ENCODE measurements at regions not wholly inside any gene's neighbourhood (a gene's known extent, or its start where the extent isn't known, plus 50 kb on each side); places are given as distances from the start of the nearest gene placed in this dataset.
"Not testable (repeated sequence)": the region's sequence is repeated elsewhere in the genome, so short reads cannot be mapped to it uniquely, and the experiment has no call there.

DNA sequence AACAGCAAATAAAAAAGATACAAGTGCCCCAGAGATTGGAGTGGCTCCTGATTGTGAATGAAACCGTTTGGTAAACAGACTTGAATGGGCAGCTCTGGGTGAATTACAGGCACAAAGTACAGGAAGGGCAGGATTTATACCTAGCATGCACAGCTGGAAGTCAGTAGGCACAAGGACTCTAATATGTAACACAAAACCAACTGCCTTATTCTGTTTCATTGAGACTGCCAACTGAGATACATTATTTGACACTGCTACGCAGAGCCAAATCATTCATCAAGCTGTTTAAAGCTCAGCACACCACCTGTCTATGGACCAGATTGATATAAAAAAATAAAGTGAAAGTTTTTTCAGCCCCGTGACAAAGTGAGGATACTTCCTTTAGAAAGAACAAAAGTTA lies 541.2 kb downstream of the NUP35 start:
- no peak for DNase-seq

DNA sequence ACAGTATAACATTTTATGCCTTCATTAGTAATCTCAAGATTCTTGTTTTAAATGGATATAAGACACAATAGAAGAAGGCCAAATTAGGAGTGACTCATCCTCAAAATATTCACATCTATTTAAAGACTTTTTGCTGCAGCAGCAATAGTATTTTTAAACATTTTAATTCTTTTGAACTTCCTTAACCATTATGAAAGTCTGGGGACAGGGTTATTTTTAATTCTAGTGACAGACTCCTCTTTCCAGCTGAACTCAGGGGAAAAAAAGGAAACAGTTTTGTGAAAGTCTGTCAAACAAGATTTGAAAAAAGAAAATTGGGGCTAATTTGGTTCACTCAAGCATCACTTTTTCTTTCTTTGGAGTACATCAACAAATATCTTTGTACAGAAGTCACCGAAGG lies 541.8 kb downstream of the NUP35 start:
- peak; percentile 14 for DNase-seq

DNA sequence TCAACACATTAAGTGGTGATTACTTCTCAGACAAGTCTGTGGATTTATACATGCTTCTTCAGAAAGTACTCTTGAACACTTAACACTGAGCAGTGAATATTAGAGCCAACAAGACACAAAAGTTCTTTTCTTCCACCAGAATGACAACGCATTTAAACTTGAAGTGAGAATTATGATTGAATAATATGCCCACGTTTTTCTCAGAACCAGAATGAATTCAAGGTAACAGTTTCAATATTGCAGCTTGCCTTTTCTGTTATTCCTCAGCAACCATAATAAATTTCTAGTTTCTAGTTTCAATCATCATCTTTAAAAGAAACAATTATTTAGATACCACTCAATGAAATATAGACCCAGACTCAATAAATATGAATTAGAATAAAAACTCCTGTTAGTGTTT lies 547.0 kb downstream of the NUP35 start:
- no peak for DNase-seq

DNA sequence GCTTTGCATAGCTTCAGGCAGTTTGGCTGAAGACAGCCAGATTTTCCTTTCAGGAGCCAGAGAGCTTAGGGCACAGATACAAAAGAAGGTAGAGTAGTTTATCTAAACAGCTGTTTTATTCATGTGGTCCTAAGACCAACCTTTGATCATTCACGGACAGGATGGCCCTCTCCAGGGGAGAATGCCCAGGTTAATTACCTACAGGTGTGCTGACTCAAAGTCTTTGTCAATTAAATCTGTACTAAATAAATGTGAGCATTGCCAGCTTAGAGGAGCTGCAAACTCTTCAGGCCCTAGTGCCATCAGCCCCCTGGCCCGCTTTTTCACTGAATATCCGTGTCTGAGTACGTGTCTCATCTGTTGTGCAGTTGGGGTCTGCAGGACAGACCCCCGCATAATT lies 554.7 kb downstream of the NUP35 start:
- no peak for DNase-seq

DNA sequence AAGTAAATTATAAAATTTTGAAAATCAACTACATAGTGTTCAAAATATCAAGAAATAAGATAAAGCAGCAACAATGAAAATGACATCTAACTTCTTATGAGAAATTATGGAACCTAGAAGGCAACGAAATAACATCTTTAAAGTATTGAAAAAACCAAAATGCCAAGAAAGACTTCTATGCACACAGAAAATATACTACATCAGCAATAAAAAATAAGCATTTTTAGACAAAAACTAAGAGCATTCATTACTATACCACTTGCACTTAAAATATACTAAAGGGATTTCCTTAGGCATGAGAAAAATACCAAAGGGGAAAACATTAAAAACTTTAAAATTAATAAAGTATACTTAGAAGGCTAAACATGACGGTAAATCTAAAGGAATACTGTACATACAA lies 556.3 kb downstream of the NUP35 start:
- DNase-seq: no peak

DNA sequence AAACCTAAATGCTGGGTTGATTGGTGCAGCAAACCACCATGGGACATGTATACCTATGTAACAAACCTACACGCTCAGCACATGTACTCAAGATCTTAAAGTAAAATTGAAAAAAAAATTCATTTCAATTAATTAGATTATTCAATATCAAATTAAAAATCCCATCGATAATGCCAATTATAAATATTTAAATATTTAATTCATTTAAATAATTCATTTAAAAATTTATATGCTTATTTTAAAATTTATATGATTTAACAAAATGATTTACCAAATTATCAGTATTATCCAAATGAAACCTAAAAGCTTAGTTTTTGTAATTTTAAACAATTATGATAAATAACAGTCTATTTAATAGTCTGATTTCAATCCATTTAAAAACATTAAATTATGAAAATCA lies 560.4 kb downstream of the NUP35 start:
- DNase-seq: no peak

- DNase-seq: no peak
Observed at GRCh38 chr2:183696028-183696427, 571.8 kb downstream of the NUP35 start.

DNA sequence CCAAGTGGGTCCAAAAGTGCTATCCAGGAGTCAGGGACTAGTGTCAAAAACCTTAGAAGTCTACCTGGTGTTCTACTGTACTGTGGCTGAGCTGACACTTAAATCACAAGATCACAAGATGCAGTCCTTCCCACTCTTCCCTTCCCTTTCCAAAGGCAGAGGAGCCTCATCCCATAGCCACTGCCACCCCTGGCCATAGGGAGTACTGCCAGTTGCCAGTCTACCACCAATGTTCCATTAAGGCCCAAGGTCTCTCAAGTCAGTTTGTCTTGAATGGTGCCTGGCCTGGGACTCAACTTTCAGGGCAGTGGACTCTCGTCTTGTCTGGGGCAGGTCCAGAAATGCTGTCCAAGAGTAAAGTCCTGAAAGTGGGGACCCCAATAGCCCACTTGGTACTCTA lies 585.6 kb downstream of the NUP35 start:
- DNase-seq: no peak

- DNase-seq: no peak
Observed at GRCh38 chr2:183718246-183718645, 594.0 kb downstream of the NUP35 start.

GRCh38 chr2:183723278-183723677 lies 599.0 kb downstream of the NUP35 start:
- DNase-seq: no peak

- no peak for DNase-seq
Observed at GRCh38 chr2:183729380-183729779, 605.1 kb downstream of the NUP35 start.

DNA sequence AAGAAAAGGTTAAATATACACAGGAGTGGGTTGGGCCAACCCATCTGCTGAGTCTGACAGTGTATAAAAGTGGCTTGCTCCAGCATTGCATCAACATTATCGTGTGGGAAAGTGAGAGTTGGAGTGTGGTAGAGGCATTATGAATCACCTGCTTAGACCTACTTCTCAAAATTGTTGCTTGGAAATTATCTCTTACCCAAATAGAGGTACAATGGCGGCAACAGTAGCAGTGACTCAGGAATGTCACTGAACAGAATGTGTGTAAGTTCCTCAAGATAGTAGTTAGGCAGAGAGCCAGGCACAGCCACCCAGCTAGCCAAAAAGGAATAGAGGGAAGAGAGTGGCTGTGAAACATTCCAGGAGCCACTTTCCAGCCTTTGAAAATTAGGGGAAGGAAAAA lies 616.0 kb downstream of the NUP35 start:
- DNase-seq: no peak

DNA sequence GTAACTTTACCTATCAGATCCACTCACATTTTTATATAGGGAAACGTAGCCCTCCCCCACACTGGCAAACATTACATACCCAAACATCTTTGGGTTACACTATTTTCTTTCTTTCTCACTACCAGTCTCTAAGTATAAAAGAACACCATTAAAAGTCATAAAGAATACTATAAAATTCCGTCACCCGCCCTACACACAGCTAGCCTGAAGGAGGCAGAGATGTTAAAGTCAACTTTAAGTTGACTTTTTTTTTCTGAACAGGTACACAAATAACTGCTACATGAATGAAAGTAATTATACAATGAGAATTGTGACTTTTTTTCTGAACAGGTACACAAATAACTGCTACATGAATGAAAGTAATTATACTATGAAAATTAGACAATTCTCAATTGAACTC lies 628.3 kb downstream of the NUP35 start:
- no peak for DNase-seq

DNA sequence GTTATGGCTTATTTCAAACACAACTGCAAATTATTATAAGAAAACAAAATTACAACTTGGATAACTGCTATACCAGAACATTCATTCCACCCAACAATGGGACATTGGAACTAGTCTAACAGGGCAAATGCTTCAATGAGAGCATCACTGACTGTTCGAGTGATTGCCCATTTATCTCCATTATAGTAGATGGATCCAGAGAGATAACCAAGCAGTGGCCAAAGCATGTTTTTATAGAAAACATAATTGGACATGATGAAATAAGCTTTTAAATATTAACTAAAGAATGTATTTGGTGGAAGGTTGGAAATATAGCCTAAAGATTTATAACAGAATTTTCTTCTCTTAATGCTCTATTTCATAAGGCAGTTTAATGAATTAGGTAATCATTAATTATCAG lies 634.8 kb downstream of the NUP35 start:
- no peak for DNase-seq

DNA sequence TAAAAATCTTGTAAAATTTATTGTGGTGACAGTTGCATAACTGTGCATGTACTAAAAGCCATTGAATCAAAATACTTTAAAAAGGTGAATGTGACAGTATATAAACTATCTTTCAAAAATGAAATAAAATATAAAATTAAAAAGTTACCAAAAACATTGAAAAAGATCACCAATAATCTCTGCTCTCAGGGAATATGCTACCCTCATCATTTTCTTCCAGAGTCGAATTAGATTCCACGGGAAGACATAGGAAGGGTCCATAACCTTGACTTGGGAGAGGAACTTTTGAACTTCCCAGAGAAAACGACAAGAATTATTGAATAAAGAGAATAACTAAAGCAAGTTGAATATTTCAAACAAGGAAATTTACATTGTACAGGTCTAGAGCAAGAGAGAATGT lies 649.5 kb downstream of the NUP35 start:
- no peak for DNase-seq

DNA sequence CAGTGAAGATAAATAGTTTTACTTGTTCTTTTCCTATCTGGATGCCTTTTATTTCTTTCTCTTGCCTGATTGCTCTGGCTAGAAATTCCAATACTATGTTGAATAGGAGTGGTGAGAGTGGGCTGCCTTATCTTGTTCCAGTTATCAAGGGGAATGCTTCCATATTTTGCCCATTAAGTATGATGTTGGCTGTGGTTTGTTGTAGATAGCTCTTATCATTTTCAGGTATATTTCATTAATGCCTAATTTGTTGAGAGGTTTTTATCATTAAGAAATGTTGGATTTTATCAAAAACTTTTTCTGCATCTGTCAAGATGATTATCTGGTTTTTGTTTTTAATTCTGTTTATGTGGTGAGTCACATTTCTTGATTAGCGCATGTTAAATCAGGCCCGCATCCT lies 655.8 kb downstream of the NUP35 start:
- no peak for DNase-seq

DNA sequence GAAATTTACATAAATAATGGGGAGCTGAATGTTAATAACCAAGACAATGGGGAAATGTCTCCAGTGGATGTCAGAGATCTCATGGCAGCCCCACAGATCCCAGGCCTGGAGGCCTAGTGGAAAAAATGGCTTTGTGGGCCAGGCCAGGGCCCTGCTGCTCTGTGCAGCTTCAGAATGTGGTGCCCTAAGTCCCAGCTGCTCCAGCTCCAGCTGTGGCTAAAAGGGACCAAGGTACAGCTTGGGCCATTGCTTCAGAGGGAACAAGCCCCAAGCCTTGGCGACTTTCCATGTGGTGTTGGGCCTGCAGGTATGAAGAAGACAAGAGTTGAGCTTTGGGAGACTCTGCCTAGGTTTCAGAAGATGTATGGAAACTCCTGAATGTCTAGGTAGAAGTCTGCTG lies 658.2 kb downstream of the NUP35 start:
- no peak for DNase-seq

DNA sequence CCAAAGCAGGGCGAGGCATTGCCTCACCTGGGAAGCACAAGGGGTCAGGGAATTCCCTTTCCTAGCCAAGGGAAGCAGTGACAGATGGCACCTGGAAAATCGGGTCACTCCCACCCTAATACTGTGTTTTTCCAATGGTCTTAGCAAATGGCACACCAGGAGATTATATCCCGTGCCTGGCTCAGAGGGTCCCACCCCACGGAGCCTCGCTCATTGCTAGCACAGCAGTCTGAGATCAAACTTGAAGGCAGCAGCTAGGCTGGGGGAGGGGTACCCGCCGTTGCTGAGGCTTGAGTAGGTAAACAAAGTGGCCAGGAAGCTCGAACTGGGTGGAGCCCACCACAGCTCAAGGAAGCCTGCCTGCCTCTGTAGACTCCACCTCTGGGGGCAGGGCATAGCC lies 664.6 kb downstream of the NUP35 start:
- not testable (repeated sequence) for DNase-seq

DNA sequence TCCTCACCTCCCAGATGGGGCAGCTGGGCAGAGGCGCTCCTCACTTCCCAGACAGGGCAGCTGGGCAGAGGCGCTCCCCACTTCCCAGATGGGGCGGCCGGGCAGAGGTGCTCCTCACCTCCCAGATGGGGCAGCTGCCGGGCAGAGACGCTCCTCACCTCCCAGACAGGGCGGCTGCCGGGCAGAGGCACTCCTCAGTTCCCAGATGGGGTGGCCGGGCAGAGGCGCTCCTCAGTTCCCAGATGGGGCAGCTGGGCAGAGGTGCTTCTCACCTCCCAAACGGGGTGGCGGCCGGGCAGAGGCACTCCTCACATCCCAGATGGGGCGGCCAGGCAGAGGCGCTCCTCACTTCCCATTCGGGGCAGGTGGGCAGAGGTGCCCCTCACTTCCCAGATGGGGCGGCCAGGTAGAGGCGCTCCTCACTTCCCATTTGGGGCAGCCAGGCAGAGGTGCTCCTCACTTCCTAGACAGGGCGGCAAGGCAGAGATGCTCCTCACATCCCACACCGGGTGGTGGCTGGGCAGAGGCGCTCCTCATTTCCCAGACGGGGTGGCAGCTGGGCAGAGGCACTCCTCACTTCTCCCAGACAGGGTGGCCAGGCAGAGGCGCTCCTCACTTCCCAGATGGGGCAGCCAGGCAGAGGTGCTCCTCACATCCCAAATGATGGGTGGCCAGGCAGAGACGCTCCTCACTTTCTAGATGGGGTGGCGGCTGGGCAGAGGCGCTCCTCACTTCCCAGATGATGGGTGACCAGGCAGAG lies 668.1 kb downstream of the NUP35 start:
- DNase-seq: not testable (repeated sequence)

DNA sequence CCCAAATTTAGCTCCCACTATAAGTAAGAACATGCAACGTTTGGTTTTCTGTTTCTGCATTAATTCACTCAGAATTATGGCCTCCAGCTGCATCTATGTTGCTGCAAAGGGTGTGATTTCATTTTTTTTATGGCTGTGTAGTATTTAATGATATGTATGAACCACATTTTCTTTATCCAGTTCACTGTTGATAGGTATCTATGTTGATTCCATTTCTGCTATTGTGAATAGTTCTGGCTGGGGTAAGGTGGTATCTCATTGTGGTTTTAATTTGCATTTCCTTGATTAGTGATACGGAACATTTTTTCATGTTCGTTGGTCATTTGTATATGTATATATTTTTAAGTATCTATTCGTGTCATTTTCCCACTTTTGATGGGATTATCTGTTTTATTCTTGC lies 674.3 kb downstream of the NUP35 start:
- DNase-seq: no peak

- DNase-seq: no peak
Observed at GRCh38 chr2:183799761-183800160, 675.5 kb downstream of the NUP35 start.

GRCh38 chr2:183803596-183803995 lies 679.4 kb downstream of the NUP35 start:
- no peak for DNase-seq

GRCh38 chr2:183807870-183808269 lies 683.6 kb downstream of the NUP35 start:
- no peak for DNase-seq

DNA sequence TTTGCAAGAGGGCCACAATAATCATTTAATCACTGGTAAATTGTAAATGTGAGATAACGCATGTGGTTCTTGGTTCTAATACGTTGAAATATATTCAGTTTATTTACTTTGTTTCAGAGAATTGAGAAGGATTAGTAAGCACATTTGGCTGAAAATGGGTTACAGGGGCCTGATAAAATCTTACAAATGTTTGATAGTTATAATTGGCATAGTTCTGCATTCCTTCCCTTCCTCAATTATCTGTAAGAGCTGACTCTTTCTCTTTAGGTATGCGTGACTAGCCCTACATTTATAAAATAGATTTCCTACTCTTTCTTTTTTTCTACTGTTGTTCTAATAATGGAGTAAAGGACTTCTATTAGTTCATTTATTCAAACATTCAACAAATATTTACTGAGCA lies 685.2 kb downstream of the NUP35 start:
- DNase-seq: no peak

- no peak for DNase-seq
Observed at GRCh38 chr2:183811281-183811680, 687.0 kb downstream of the NUP35 start.

DNA sequence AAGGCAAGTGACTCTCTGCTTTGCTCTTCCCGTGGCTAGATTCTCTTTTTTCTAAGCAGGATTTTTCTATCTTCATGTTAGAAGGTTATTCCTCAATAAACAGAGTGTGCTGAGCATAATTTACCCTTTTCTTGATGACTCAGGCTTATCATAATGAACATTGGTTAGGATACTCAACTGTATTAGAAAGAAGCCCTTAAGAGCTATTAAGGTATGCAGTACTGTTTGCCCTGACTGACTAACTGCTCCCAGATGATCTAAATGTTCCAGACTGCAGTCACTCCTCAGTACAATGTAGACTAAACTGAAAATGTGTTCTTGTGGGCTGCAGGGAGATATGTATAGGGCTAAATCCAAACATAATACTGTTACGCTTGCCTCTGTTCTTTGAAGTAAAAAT lies 687.8 kb downstream of the NUP35 start:
- DNase-seq: no peak

Measured in kidney glomerular epithelial cell (primary cell).